ENCODE measurements at regions not wholly inside any gene's neighbourhood (a gene's known extent, or its start where the extent isn't known, plus 50 kb on each side); places are given as distances from the start of the nearest gene placed in this dataset.

GRCh38 chr1:62382658-62382955 is 54.2 kb upstream of the USP1 start:
- no peak for DNase-seq
- H3K36me3 ChIP-seq: no peaks in the 10 kb centered on the region
- H3K27me3 ChIP-seq: no peaks in the 10 kb centered on the region
- no peaks in the 10 kb centered on the region for H3K9me3 ChIP-seq
- H3K4me1 ChIP-seq: peaks cover 10% of the 10 kb centered on the region
- TF ChIP-seq CTCF (IDR thresholded peaks at IDR 0.05; ENCODE audit: low read depth, low read length): no peak
- no peak overlapping the region for H3K4me3 ChIP-seq (ENCODE audit: low read depth, low read length)

DNA sequence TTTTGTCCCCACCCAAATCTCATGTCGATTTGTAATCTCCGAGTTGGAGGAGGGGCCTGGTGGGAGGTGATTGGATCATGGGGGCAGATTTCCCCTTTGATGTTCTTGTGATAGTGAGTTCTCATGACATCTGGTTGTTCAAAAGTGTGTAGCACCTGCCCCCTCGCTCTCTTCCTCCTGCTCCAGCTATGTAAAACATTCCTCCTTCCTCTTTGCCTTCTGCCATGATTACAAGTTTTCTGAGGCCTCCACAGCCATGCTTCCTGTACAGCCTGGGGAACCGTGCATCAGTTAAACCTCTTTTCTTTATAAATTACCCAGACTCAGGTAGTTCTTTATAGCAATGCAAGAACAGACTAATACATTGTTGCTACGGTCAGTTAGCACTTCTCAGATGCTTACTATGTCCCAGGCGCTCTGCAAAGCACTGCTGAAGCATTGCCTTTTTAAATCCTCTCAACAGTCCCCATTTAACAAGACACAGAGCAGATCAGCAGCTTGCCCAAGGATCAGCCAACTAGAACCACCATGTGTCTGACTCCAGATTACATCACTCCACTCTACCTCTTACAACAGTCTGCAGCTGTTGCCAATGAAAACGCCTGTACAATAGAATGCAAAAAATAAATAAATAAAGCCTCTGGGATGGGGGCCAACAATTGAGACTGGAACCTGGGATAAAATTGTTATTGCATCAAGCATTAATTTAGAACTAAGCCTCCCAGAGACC is 52.4 kb upstream of the USP1 start:
- Histone ChIP-seq H3K9me3 (no peaks in the 10 kb centered on the region), H3K4me1 (peaks cover 10% of the 10 kb centered on the region), H3K27me3 (no peaks in the 10 kb centered on the region), H3K36me3 (no peaks in the 10 kb centered on the region), H3K4me3 (ENCODE audit: low read depth, low read length) (no peak overlapping the region)
- TF ChIP-seq CTCF (IDR thresholded peaks at IDR 0.05; ENCODE audit: low read depth, low read length): no peak
- peak; percentile 71 for DNase-seq

DNA sequence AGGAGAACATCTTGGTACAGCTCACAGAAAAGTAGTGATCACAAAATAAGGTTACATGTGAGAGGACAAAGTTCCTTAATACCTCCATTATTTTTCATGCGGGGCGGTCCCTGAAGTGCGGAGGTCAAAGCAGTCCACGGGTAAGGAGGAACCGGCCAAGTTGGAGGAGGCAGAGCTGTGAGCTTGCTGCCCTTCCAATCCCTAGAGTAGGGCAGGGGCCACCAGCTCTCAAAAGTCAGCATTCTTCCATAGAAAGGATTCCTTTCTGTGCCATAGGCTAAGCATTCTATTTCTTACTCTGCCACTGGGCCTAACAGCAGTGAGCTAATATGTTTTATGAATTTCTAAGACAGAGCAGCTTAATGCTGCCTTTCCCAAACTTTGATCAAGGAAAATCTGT is 50.9 kb upstream of the USP1 start:
- H3K4me3 ChIP-seq (ENCODE audit: low read depth, low read length): no peak overlapping the region
- no peaks in the 10 kb centered on the region for H3K9me3 ChIP-seq
- H3K36me3 ChIP-seq: no peaks in the 10 kb centered on the region
- no peaks in the 10 kb centered on the region for H3K27me3 ChIP-seq
- no peak for DNase-seq
- peaks cover 10% of the 10 kb centered on the region for H3K4me1 ChIP-seq
- no peak for TF ChIP-seq CTCF (IDR thresholded peaks at IDR 0.05; ENCODE audit: low read depth, low read length)

DNA sequence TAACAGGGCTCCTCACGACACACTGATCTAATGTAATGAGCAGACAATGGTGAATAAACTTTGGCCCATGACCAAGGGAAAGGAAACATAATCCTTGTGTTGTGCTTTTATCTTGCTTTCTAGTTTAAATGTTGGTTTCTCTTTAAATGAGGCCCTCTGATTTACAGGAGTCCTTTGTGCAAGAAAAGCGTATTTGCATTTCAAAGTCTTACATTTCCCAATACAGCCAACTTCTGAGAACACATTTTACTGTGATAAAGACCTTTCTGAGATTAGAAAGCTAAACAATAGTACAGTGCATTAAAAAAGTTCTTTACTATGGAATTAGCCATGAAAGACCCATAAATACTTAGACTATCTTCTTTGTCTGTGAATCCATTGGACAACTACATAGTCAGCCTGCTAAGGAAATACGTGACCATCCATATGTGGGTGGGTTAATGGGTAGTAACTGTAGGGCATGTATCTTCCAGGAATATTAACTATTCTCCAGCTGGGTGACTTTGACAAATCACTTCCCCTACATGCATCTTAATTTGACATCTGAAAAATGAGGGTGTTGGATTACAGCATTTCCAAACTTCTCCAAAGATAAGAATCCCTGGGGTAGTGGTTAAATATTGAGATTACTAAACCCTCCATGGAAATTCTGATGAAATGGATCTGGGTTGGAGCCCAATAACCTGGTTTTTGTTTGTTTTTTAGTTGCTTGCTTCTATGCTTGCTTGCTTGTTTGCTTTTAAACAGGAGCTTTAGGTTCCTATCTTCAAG is 50.3 kb upstream of the USP1 start:
- no peaks in the 10 kb centered on the region for H3K27me3 ChIP-seq
- no peak for DNase-seq
- no peaks in the 10 kb centered on the region for H3K36me3 ChIP-seq
- peaks cover 10% of the 10 kb centered on the region for H3K4me1 ChIP-seq
- no peak overlapping the region for H3K4me3 ChIP-seq (ENCODE audit: low read depth, low read length)
- H3K9me3 ChIP-seq: no peaks in the 10 kb centered on the region
- no peak for TF ChIP-seq CTCF (IDR thresholded peaks at IDR 0.05; ENCODE audit: low read depth, low read length)
